ENCODE measurements at regions not wholly inside any gene's neighbourhood (a gene's known extent, or its start where the extent isn't known, plus 50 kb on each side); places are given as distances from the start of the nearest gene placed in this dataset.

DNA sequence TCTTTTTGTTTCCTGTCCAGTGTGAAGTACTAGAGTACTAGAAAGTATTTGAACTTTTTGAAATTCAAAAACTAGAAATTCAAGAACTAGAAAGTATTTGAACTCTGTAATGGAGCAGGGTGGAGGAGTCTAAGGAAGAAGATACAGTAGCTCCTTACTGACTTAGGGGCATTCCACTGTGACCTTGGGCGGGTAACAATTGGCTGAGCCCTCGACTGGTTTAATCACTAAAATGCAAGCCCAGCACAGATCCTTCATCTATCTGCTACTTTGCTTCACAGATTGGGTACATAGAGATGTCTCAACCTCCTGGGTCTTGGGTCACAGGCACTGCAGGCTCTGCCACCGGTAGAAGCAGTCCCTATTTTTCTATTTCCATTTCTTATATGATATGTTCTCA is 462.1 kb upstream of the AGTR1 start:
- no peak for TF ChIP-seq POLR2AphosphoS5 (IDR thresholded peaks at IDR 0.05; ENCODE audit: low read depth, low read length)
- TF ChIP-seq POLR2A (IDR thresholded peaks at IDR 0.05; ENCODE audit: low read depth, low read length), result no peak
